HepG2 (cell line): ENCODE measurements at regions not wholly inside any gene's neighbourhood (a gene's known extent, or its start where the extent isn't known, plus 50 kb on each side); places are given as distances from the start of the nearest gene placed in this dataset.

Experiments
- ATAC-seq: fragments of 200-7000 bp; cut with Tn5 transposase; 3 replicates; pipeline ENCODE4 v1.9.1; 2020; ENCODE audit warnings: mild to moderate bottlenecking, moderate library complexity
- BruUV-seq: library from RNA; stranded (reverse); fragments of 400-500 nt; replicated peaks from 2 replicates; lab custom pipeline; 2021; lab: Mats Ljungman, UMichigan
- CTCF ChIA-PET: fragments of 300-600 bp; formaldehyde crosslinking; extraction: SDS; loops from one replicate; lab custom pipeline; 2021; ENCODE audit warnings: low total read pairs, inconsistent platforms, low intra/inter-chr PET ratio; lab: Yijun Ruan, JAX
- POLR2A ChIA-PET: fragments of 350-600 bp; sonication (Branson Sonifier 250); formaldehyde crosslinking; loops from one replicate; lab custom pipeline; 2020; ENCODE audit warnings: antibody characterized with exemption, inconsistent platforms; lab: Yijun Ruan, JAX
- DNase-seq: peaks from one replicate; pipeline ENCODE4 v3.0.0-alpha.2; 2015; ENCODE audit warnings: low spot score
- FAIRE-seq: peaks from 3 replicates; lab custom pipeline; 2011; peaks lifted over from hg19 to GRCh38; lab: Jason Lieb, UNC
- H2AFZ ChIP-seq: one replicate; pipeline ENCODE4 v1.6.1; 2011; ENCODE audit warnings: low read length, inconsistent platforms
- H3K27ac ChIP-seq: fragments of 300-600 bp; 3 replicates; pipeline ENCODE4 v1.8.0; 2011; ENCODE audit warnings: mixed run types, mild to moderate bottlenecking, mixed read lengths, low read length, inconsistent platforms; ENCODE audit not compliant: insufficient read depth; ENCODE audit errors: extremely low read length
- H3K27me3 ChIP-seq, 2 experiments: fragments of 200-600 bp in 1 of 2; 2 replicates in 1 of 2; 3 replicates in 1 of 2; pipeline versions ENCODE4 v1.6.0 to v1.8.0; 2011; ENCODE audit warnings: low read length in 2 of 2, mild to moderate bottlenecking in 2 of 2, moderate library complexity in 2 of 2, inconsistent platforms in 1 of 2; ENCODE audit not compliant: insufficient read depth in 2 of 2, control insufficient read depth in 1 of 2
- H3K36me3 ChIP-seq, 2 experiments: fragments of 200-600 bp in 1 of 2; replicated peaks in 1 of 2; 2 replicates in 1 of 2; 3 replicates in 1 of 2; pipeline versions ENCODE4 v1.5.1 to v1.8.0; 2011; ENCODE audit warnings: low read length in 2 of 2, inconsistent platforms in 1 of 2; ENCODE audit not compliant: insufficient read depth in 2 of 2, control insufficient read depth in 1 of 2
- H3K4me1 ChIP-seq: 2 replicates; pipeline ENCODE4 v1.5.1; 2012; ENCODE audit warnings: low read length, inconsistent platforms; ENCODE audit not compliant: insufficient read depth
- H3K4me2 ChIP-seq: 2 replicates; pipeline ENCODE4 v1.6.0; 2011; ENCODE audit warnings: low read depth, low read length, inconsistent platforms
- H3K4me3 ChIP-seq, 3 experiments: fragments of 200-600 bp in 1 of 3; sonication (generic), shearing (Covaris generic) in 1 of 3; replicated peaks in 1 of 3; 2 replicates each; pipeline ENCODE4 v1.5.1; 2011 to 2016; ENCODE audit warnings: low read length in 3 of 3, inconsistent platforms in 2 of 3, low read depth in 2 of 3, mild to moderate bottlenecking in 2 of 3, control low read depth in 1 of 3, mixed read lengths in 1 of 3; ENCODE audit not compliant: insufficient read depth in 1 of 3
- H3K79me2 ChIP-seq: one replicate; pipeline ENCODE4 v1.6.1; 2011; ENCODE audit warnings: low read length, inconsistent platforms; ENCODE audit not compliant: insufficient read depth
- H3K9ac ChIP-seq: 2 replicates; pipeline ENCODE4 v1.6.0; 2011; ENCODE audit warnings: mild to moderate bottlenecking, low read depth, low read length, inconsistent platforms; ENCODE audit not compliant: insufficient read depth
- H3K9me3 ChIP-seq: 2 replicates; pipeline ENCODE4 v1.5.1; 2012; ENCODE audit warnings: mild to moderate bottlenecking, low read length
- H4K20me1 ChIP-seq: 2 replicates; pipeline ENCODE4 v1.6.0; 2011; ENCODE audit warnings: inconsistent platforms, mild to moderate bottlenecking, low read length, moderate library complexity; ENCODE audit not compliant: insufficient read depth
- FOXK1 ChIP-seq: sonication (generic); formaldehyde crosslinking; IDR thresholded peaks from 2 replicates; pipeline ENCODE4 v1.4.0; 2020; ENCODE audit warnings: low read depth, missing genetic modification reagents, borderline replicate concordance
- IKZF1 ChIP-seq: fragments of 450-650 bp; IDR thresholded peaks from 2 replicates; pipeline ENCODE4 v1.7.1; 2016
- MXI1 ChIP-seq: IDR thresholded peaks from 3 replicates; pipeline ENCODE4 v1.6.1; 2012; ENCODE audit warnings: low read depth, low read length, inconsistent platforms, borderline replicate concordance
- NR0B2 ChIP-seq: sonication (generic); formaldehyde crosslinking; IDR thresholded peaks from 2 replicates; pipeline ENCODE4 v1.4.0; 2020; ENCODE audit warnings: mild to moderate bottlenecking, missing genetic modification reagents
- ONECUT2 ChIP-seq: sonication (generic); formaldehyde crosslinking; IDR thresholded peaks from 2 replicates; pipeline ENCODE4 v1.4.0; 2020; ENCODE audit warnings: missing genetic modification reagents
- PRDM15 ChIP-seq: sonication (generic); formaldehyde crosslinking; IDR thresholded peaks from 2 replicates; pipeline ENCODE4 v1.4.0; 2020; ENCODE audit warnings: missing genetic modification reagents
- RXRB ChIP-seq: IDR thresholded peaks from 2 replicates; pipeline ENCODE4 v1.6.1; 2016; ENCODE audit warnings: borderline replicate concordance, missing genetic modification reagents, missing compliant biosample characterization
- SIX4 ChIP-seq: sonication (generic); formaldehyde crosslinking; IDR thresholded peaks from 2 replicates; pipeline ENCODE4 v1.4.0; 2020; ENCODE audit warnings: missing genetic modification reagents
- SMAD9 ChIP-seq: sonication (generic); formaldehyde crosslinking; IDR thresholded peaks from 2 replicates; pipeline ENCODE4 v1.5.1; 2020; ENCODE audit warnings: mild to moderate bottlenecking, missing genetic modification reagents
- TRIM24 ChIP-seq: sonication (generic); formaldehyde crosslinking; IDR thresholded peaks from 2 replicates; pipeline ENCODE4 v1.8.0; 2022; ENCODE audit warnings: mild to moderate bottlenecking, missing genetic modification reagents
- ZBTB25 ChIP-seq: IDR thresholded peaks from 2 replicates; pipeline ENCODE4 v1.6.1; 2018; ENCODE audit warnings: missing genetic modification reagents
- ZBTB34 ChIP-seq: sonication (generic); formaldehyde crosslinking; IDR thresholded peaks from 2 replicates; pipeline ENCODE4 v1.8.0; 2022; ENCODE audit warnings: mild to moderate bottlenecking, missing genetic modification reagents
- ZMYM2 ChIP-seq: sonication (generic); formaldehyde crosslinking; IDR thresholded peaks from 2 replicates; pipeline ENCODE4 v1.8.0; 2022; ENCODE audit warnings: mild to moderate bottlenecking, missing genetic modification reagents
- ZNF232 ChIP-seq: sonication (generic); formaldehyde crosslinking; IDR thresholded peaks from 2 replicates; pipeline ENCODE4 v1.4.0; 2020; ENCODE audit warnings: missing genetic modification reagents, borderline replicate concordance
- ZNF740 ChIP-seq: sonication (generic); formaldehyde crosslinking; IDR thresholded peaks from 2 replicates; pipeline ENCODE4 v1.4.0; 2020; ENCODE audit warnings: missing genetic modification reagents
- WGBS: methylation state at CpG from one replicate; pipeline ENCODE4 v1.1.6; 2017; ENCODE audit warnings: low lambda C conversion rate; 5-methylcytosine and 5-hydroxymethylcytosine counted together
- in situ Hi-C: cut with HindIII; loops from 2 replicates; pipeline ENCODE4 v1.10.0; 2017; ENCODE audit warnings: low pct_unique_long_range_greater_than_20kb; ENCODE audit not compliant: extremely low pct_ligation_motif_present
- intact Hi-C: fragments of 100-400 bp; cut with micrococcal nuclease; formaldehyde crosslinking; loops from one replicate; pipeline ENCODE4 v1.10.0; 2022; ENCODE audit not compliant: unreplicated experiment

- no peak for TF ChIP-seq ZBTB34 (CRISPR knock-in tag)
- TF ChIP-seq, all 625 proteins: peak for 0
These were observed 89.8 kb upstream of the PCBD1 start (continued) for GRCh38 chr10:70978181-70978580.

- TF ChIP-seq ONECUT2 (CRISPR knock-in tag) (no peak), ZNF232 (CRISPR knock-in tag) (no peak), FOXK1 (no peak), ZMYM2 (CRISPR knock-in tag) (no peak), ZNF740 (CRISPR knock-in tag) (no peak), PRDM15 (no peak), IKZF1 (no peak), SIX4 (CRISPR knock-in tag) (no peak), NR0B2 (CRISPR knock-in tag) (no peak), TRIM24 (CRISPR knock-in tag) (no peak), ZBTB25 (no peak), RXRB (CRISPR knock-in tag) (no peak), MXI1 (no peak), SMAD9 (CRISPR knock-in tag) (no peak)
- intact Hi-C loops, result no loop called here
- Histone ChIP-seq H2AFZ (no peak overlapping the region), H3K79me2 (no peaks in the 10 kb centered on the region), H3K9me3 (no peaks in the 10 kb centered on the region), H3K36me3 (no peaks in the 10 kb centered on the region), H3K9ac (no peak overlapping the region), H3K27ac (no peak overlapping the region), H4K20me1 (no peaks in the 10 kb centered on the region), H3K27me3 (peaks cover 0 to 21% of the 10 kb centered on the region in 2 experiments; a peak in 3 of 5 replicates), H3K4me3 (no peak overlapping the region), H3K4me2 (no peak overlapping the region), H3K4me1 (peaks cover 7% of the 10 kb centered on the region; the same call in 1 of the 2 replicates)
- no TSS peak for BruUV-seq
- ChIA-PET CTCF (no interaction called here), POLR2A (no interaction called here)
- in situ Hi-C loops, result no loop called here
- DNase-seq (no peak), FAIRE-seq (no peak), ATAC-seq (no peak)
- WGBS, result 28% methylated on average over 7 of the region's 8 CpGs
These were observed 90.6 kb upstream of the PCBD1 start for GRCh38 chr10:70978816-70979480.
